MM.1S (cell line): ENCODE measurements at regions not wholly inside any gene's neighbourhood (a gene's known extent, or its start where the extent isn't known, plus 50 kb on each side); places are given as distances from the start of the nearest gene placed in this dataset.

Source experiments
- EZH2 ChIP-seq: fragments of 300-600 bp; sonication (generic); optimal IDR thresholded peaks from 2 replicates; pipeline ENCODE3; 2017; ENCODE audit warnings: low read depth, mild to moderate bottlenecking, antibody characterized with exemption, low read length, mixed read lengths
- EZH2phosphoT487 ChIP-seq: fragments of 300-600 bp; sonication (generic); IDR thresholded peaks from 2 replicates; pipeline ENCODE4 v1.6.1; 2018; ENCODE audit warnings: antibody characterized with exemption, low read length
- TF ChIP-seq, protein P1 (sequence below): fragments of 300-600 bp; sonication (generic); IDR thresholded peaks from 2 replicates; pipeline ENCODE4 v1.5.1; 2016; ENCODE audit warnings: antibody characterized with exemption, low read length, mixed read lengths

GRCh38 chr7:119861385-119861784 is 411.6 kb upstream of the KCND2 start:
- TF ChIP-seq, protein P1, sequence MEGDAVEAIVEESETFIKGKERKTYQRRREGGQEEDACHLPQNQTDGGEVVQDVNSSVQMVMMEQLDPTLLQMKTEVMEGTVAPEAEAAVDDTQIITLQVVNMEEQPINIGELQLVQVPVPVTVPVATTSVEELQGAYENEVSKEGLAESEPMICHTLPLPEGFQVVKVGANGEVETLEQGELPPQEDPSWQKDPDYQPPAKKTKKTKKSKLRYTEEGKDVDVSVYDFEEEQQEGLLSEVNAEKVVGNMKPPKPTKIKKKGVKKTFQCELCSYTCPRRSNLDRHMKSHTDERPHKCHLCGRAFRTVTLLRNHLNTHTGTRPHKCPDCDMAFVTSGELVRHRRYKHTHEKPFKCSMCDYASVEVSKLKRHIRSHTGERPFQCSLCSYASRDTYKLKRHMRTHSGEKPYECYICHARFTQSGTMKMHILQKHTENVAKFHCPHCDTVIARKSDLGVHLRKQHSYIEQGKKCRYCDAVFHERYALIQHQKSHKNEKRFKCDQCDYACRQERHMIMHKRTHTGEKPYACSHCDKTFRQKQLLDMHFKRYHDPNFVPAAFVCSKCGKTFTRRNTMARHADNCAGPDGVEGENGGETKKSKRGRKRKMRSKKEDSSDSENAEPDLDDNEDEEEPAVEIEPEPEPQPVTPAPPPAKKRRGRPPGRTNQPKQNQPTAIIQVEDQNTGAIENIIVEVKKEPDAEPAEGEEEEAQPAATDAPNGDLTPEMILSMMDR: no peak
- no peak for TF ChIP-seq EZH2phosphoT487
- no peak for TF ChIP-seq EZH2
